NCI-H2029 treated with DMSO at 0.1 percent for 48 hours (cell line): ENCODE measurements at regions not wholly inside any gene's neighbourhood (a gene's known extent, or its start where the extent isn't known, plus 50 kb on each side); places are given as distances from the start of the nearest gene placed in this dataset.
"Not testable (repeated sequence)": the region's sequence is repeated elsewhere in the genome, so short reads cannot be mapped to it uniquely, and the experiment has no call there.

Experiments used
- DNase-seq: peaks from one replicate; lab custom pipeline; 2025; lab: John Stamatoyannopoulos, UW

GRCh38 chr7:68833422-68833821 is 764.9 kb upstream of the AUTS2 start:
- DNase-seq = no peak

GRCh38 chr7:68839014-68839413 is 759.3 kb upstream of the AUTS2 start:
- DNase-seq = no peak

DNA sequence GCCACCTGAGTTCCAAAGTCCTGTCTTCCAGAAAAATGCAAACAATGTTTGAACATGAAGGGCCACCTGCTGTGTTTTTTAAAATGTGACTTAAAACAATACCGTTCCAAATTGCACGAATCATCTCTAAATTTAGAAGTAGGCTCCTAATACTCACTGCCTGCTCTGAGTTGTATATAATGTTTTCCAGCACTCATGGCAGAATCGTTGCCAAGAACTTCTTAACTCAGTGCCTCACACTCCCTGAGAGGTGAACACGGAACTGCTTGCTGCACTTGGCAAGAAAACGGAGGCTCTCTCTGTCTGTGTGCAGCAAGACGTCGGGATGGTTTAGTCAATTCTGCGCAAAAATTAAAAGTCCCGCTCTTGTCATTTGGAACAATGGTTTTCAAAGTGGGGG is 757.3 kb upstream of the AUTS2 start:
- DNase-seq = no peak

- not testable (repeated sequence) for DNase-seq
Observed at GRCh38 chr7:68843985-68844384, 754.3 kb upstream of the AUTS2 start.

DNA sequence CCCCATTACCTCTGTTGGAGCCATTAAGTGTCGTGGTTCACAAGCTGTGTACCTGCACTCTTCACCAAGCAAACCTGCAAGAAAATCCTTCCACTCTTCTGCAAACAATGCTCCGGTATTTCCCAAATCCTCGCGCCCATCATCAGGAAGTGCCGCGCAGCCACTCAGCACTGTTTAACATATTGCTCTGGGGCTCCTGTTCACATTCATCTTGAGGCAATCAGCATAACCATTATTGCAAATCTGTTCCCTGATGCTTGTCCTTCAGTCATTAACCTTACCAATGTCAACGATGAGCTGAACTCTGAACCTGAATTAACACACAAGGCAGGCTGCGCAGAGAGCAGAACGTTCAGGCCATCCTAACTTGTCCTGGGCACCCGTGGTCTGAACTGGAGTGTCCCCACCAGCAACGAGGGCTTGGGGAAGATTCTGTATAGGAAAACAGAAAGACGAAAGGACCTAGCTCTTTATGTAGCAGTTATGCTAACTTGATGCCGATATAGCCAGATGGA is 751.4 kb upstream of the AUTS2 start:
- no peak for DNase-seq

GRCh38 chr7:68853254-68853653 is 745.0 kb upstream of the AUTS2 start:
- DNase-seq = no peak

- no peak for DNase-seq
Observed at GRCh38 chr7:68857571-68857970, 740.7 kb upstream of the AUTS2 start.

- DNase-seq = no peak
Observed at GRCh38 chr7:68858497-68858896, 739.8 kb upstream of the AUTS2 start.

DNA sequence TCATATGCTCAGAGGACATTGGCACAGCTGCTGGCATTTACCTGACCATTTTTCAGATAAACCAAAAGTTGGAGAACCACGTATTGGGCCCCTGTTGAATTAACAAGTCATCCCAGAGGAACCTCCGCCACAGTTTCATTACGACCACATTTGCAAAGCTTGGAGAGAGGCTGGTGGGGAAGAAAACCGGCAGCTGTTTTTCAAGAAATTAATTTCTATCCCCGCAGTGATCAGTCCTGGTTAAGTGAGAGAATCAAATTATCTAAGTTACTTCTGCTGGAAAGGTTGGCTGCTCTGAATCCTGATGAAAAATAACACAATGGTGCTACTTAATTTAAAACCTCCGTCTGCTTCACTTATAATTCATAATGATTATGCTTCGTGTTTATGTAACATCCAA is 737.1 kb upstream of the AUTS2 start:
- DNase-seq = no peak

- DNase-seq = no peak
Observed at GRCh38 chr7:68862261-68862660, 736.0 kb upstream of the AUTS2 start.

GRCh38 chr7:68862736-68863135 is 735.5 kb upstream of the AUTS2 start:
- DNase-seq = peak; percentile 3

DNA sequence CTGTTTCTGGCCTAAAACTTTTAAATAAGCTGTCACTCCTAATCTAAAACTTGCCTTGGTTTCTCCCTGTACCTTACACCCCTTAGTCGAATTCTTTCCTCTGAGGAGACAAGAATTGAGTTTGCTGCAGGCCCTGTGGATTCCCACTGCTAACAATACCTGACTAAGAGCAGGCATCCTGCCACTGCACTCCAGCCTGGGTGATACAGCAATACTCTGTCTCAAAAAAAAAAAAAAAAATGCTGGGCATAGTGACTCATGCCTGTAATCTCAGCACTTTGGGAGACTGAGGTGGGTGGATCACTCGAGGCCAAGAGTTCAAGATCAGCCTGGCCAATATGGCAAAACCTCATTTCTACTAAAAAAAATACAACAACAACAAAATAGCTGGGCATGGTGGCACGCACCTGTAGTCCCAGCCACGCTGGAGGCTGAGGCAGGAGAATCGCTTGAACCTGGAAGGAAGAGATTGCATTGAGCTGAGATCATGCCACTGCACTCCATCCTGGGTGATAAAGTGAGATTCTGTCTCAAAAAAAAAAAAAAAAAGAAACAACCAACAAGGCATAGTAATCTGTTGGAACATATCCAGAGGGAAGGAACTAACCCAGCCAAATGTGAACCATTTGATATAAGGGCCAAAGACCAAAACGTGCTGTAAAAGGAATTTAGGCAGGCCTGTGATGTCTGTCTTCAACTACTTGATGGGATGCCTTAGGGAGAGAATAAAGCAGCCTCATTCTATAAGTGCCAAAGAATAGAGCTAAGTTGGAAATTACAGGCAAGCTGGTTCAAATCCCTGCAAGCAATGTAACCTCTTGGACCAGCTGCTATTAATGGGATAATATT is 732.7 kb upstream of the AUTS2 start:
- DNase-seq = no peak

DNA sequence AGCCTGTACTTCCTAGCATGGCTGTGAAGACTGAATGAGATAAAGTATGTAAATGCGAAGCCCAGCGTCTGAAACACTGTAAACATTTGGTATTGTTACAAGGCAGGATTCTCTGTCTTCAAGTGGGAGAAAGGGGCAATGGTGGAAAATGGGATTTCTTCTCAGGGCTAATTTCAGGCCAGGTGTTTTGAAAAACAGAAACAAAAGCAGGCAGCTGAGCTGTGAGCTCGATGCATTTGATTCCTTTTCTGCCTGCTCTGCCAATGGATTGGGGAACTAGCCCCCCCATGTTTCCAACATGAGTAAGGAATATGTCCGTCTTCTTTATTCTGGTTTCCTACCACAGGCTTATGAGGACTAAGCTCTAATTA is 732.1 kb upstream of the AUTS2 start:
- no peak for DNase-seq

DNA sequence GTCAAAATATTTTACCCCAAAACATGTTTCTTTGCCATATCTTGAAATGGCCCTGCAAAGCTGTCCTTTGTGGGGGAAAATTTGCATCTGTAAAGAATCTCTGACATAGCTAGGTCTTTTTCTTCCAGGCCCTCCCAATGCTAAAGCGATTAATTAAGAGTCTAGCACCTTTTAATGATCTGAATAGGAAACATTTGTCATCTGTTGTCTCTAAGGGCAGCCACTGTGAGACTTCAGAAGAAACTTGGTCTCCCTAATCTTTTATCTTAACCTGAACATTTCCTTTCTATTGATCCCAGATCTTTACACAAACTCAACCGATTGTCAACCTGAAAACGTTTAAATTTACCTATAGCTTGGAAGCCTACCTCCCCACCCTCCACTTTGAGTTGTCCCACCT is 731.6 kb upstream of the AUTS2 start:
- not testable (repeated sequence) for DNase-seq

- DNase-seq = no peak
Observed at GRCh38 chr7:68868978-68869377, 729.3 kb upstream of the AUTS2 start.

- DNase-seq = no peak
Observed at GRCh38 chr7:68873616-68874015, 724.7 kb upstream of the AUTS2 start.

DNA sequence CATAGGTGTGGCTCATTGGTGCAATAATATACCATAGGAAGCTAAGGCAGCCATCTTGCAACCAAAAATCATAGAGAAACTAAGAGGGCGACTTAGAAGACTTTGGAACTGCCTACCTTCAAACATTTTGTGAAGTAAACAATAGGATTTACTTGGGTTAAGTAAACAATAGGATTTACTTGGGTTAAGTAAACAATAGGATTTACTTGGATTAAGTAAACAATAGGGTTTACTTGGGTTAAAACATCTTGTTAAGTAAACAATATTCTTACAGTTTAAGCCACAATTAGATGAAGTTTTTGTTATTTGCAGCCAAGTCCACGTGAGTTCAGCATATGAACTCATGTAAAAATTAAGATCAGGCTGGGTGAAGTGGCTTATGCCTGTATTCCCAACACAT is 722.4 kb upstream of the AUTS2 start:
- no peak for DNase-seq

GRCh38 chr7:68887116-68887515 is 711.2 kb upstream of the AUTS2 start:
- not testable (repeated sequence) for DNase-seq

DNA sequence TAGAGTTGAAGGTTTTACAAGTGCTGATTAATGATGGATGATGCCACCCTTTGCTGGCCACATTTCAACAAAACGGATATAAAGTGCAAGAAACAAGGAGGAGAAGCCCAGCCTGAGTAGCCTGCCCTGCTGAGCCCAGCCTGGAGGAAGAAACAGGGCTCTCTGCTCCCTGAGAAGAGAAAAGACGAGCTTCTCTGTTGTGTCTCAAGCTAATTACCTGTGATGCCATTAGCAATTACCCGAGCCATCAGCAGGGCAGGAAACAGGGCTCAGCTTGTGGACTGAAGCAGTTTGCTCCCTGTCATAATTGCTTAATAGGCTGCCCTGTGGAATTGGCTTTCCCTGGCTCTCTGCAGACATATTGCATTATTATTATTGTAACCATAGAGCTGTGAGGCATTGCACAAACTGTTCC is 709.3 kb upstream of the AUTS2 start:
- DNase-seq = no peak

DNA sequence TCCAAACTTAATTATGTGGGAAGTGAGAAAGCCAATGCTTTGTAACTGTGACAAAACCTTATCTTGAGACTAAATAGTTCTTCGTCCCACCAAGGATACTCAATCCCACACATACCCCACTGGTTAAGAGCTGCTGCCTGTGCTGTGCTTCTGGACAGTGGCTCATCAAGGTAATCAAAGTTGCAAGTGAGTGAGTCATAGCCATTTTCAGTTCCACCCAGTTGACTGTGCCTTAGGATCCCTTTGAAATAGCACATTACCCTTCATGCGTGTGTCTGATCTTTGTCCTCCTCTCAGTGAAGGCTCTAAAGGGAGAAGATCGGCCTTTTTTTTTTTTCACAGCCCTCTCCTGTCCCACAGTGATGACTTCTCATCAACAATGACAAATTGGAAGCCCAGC is 706.0 kb upstream of the AUTS2 start:
- no peak for DNase-seq

- DNase-seq = no peak
Observed at GRCh38 chr7:68893411-68893810, 704.9 kb upstream of the AUTS2 start.

- DNase-seq = not testable (repeated sequence)
Observed at GRCh38 chr7:68899156-68899555, 699.1 kb upstream of the AUTS2 start.

DNA sequence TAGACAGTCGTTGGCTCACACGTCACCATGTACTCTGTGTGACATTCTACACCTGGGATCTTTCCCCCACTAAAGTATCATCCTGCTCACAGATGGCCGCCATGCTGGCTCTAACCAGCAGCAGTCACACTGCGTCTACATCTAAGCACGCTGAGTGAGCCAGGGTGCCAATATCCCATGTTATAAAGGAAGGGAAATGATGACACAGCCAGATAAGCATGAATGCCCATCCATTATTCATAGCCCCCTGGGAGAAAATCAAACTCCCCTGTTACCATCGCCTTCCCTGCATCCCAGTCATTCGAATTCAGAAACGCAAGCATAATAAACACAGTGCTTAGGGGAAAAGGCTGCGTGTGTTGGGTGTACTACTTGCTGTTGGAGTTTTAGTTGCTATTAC is 698.2 kb upstream of the AUTS2 start:
- no peak for DNase-seq

DNA sequence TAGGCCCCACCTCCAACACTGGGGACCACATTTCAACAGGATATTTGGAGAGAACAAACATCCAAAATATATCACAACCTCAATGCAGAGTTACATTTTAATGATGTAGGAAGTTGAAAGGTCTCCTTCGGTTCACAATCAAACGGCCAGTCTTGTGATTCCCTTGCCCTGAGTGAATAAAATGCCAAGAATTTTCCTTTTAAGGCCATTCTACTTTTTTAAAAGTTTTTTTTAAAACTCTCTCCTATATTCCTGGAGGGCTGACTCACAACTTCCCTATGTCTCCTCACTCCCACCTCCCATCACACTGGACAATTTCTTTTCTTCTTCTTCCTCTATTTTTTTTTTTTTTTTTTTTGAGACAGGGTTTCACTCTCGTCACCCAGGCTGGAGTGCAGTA is 693.6 kb upstream of the AUTS2 start:
- no peak for DNase-seq
